ENCODE measurements at regions not wholly inside any gene's neighbourhood (a gene's known extent, or its start where the extent isn't known, plus 50 kb on each side); places are given as distances from the start of the nearest gene placed in this dataset.

DNA sequence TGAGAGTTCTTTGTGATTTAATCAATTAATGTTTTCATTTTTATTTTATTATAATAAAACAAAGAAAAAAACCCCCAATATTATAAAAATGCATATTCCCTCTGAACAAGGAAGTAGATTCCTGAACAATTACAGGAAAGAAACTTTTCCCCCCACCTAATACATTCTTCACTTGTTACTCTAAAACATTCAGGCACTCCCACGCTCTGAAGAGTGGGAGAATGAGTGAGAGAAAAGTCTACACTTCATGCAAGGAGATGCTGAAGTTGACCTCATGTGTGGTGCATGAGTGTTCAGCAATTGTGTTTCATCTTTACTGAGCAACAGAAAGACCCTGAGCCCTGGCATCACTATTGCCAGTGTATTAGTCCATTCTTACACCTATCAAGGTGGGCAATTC is 244.2 kb upstream of the IGFBP3 start (continued):
- TF ChIP-seq, protein P1, sequence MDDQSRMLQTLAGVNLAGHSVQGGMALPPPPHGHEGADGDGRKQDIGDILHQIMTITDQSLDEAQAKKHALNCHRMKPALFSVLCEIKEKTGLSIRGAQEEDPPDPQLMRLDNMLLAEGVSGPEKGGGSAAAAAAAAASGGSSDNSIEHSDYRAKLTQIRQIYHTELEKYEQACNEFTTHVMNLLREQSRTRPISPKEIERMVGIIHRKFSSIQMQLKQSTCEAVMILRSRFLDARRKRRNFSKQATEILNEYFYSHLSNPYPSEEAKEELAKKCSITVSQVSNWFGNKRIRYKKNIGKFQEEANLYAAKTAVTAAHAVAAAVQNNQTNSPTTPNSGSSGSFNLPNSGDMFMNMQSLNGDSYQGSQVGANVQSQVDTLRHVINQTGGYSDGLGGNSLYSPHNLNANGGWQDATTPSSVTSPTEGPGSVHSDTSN (IDR thresholded peaks at IDR 0.05; ENCODE audit: insufficient replicate concordance, low read depth, low read length) = no peak
- TF ChIP-seq, protein P2, sequence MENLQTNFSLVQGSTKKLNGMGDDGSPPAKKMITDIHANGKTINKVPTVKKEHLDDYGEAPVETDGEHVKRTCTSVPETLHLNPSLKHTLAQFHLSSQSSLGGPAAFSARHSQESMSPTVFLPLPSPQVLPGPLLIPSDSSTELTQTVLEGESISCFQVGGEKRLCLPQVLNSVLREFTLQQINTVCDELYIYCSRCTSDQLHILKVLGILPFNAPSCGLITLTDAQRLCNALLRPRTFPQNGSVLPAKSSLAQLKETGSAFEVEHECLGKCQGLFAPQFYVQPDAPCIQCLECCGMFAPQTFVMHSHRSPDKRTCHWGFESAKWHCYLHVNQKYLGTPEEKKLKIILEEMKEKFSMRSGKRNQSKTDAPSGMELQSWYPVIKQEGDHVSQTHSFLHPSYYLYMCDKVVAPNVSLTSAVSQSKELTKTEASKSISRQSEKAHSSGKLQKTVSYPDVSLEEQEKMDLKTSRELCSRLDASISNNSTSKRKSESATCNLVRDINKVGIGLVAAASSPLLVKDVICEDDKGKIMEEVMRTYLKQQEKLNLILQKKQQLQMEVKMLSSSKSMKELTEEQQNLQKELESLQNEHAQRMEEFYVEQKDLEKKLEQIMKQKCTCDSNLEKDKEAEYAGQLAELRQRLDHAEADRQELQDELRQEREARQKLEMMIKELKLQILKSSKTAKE (IDR thresholded peaks at IDR 0.05; ENCODE audit: low read depth, poor library complexity, severe bottlenecking) = no peak
- TF ChIP-seq, protein P3, sequence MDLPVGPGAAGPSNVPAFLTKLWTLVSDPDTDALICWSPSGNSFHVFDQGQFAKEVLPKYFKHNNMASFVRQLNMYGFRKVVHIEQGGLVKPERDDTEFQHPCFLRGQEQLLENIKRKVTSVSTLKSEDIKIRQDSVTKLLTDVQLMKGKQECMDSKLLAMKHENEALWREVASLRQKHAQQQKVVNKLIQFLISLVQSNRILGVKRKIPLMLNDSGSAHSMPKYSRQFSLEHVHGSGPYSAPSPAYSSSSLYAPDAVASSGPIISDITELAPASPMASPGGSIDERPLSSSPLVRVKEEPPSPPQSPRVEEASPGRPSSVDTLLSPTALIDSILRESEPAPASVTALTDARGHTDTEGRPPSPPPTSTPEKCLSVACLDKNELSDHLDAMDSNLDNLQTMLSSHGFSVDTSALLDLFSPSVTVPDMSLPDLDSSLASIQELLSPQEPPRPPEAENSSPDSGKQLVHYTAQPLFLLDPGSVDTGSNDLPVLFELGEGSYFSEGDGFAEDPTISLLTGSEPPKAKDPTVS (IDR thresholded peaks at IDR 0.05; ENCODE audit: low read depth, low read length) = no peak
- TF ChIP-seq SRF (IDR thresholded peaks at IDR 0.05; ENCODE audit: low read depth in 2 of 2, low read length in 2 of 2) (no peak), PML (IDR thresholded peaks at IDR 0.05; ENCODE audit: low read length) (no peak), MEF2A (IDR thresholded peaks at IDR 0.05; ENCODE audit: insufficient read depth, low read depth, low read length) (no peak), SIX5 (IDR thresholded peaks at IDR 0.05; ENCODE audit: low read depth, low read length, severe bottlenecking) (no peak), YBX1 (IDR thresholded peaks at IDR 0.05) (no peak), RBBP5 (conservative IDR thresholded peaks at IDR 0.05) (no peak)
- TF ChIP-seq, protein P4, sequence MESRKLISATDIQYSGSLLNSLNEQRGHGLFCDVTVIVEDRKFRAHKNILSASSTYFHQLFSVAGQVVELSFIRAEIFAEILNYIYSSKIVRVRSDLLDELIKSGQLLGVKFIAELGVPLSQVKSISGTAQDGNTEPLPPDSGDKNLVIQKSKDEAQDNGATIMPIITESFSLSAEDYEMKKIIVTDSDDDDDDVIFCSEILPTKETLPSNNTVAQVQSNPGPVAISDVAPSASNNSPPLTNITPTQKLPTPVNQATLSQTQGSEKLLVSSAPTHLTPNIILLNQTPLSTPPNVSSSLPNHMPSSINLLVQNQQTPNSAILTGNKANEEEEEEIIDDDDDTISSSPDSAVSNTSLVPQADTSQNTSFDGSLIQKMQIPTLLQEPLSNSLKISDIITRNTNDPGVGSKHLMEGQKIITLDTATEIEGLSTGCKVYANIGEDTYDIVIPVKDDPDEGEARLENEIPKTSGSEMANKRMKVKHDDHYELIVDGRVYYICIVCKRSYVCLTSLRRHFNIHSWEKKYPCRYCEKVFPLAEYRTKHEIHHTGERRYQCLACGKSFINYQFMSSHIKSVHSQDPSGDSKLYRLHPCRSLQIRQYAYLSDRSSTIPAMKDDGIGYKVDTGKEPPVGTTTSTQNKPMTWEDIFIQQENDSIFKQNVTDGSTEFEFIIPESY (IDR thresholded peaks at IDR 0.05) = no peak
